Gastroesophageal sphincter (tissue), 3 donors: ENCODE measurements at regions not wholly inside any gene's neighbourhood (a gene's known extent, or its start where the extent isn't known, plus 50 kb on each side); places are given as distances from the start of the nearest gene placed in this dataset.

Experiments
- CTCF ChIP-seq, 4 experiments: fragments of 200-600 bp in 2 of 4; fragments of 450-650 bp in 2 of 4; sonication (generic) in 1 of 4; IDR thresholded peaks; one replicate each; pipeline ENCODE4 v1.5.1; 2017 to 2019; ENCODE audit warnings: antibody characterized with exemption in 4 of 4, mild to moderate bottlenecking in 2 of 4, moderate library complexity in 2 of 4
- EP300 ChIP-seq: sonication (generic); formaldehyde crosslinking; IDR thresholded peaks from one replicate; pipeline ENCODE4 v1.6.1; 2017; ENCODE audit warnings: antibody characterized with exemption, mild to moderate bottlenecking
- POLR2AphosphoS5 ChIP-seq: sonication (generic); formaldehyde crosslinking; IDR thresholded peaks from one replicate; pipeline ENCODE4 v1.6.1; 2017; ENCODE audit warnings: antibody characterized with exemption

- no peak for TF ChIP-seq CTCF (IDR thresholded peaks at IDR 0.05)
- TF ChIP-seq POLR2AphosphoS5, result no peak
- TF ChIP-seq EP300, result no peak
These were observed 387.0 kb upstream of the KHDRBS2 start for GRCh38 chr6:62672989-62673388.
